HG03439 (cell line): ENCODE measurements at regions not wholly inside any gene's neighbourhood (a gene's known extent, or its start where the extent isn't known, plus 50 kb on each side); places are given as distances from the start of the nearest gene placed in this dataset.
"Not testable (repeated sequence)": the region's sequence is repeated elsewhere in the genome, so short reads cannot be mapped to it uniquely, and the experiment has no call there.

ENCODE experiments used
- ATAC-seq: cut with Tn5 transposase; IDR thresholded peaks from one replicate; pipeline ENCODE4 v1.9.1; 2021; ENCODE audit warnings: mild to moderate bottlenecking, moderate library complexity; ENCODE audit not compliant: unreplicated experiment

DNA sequence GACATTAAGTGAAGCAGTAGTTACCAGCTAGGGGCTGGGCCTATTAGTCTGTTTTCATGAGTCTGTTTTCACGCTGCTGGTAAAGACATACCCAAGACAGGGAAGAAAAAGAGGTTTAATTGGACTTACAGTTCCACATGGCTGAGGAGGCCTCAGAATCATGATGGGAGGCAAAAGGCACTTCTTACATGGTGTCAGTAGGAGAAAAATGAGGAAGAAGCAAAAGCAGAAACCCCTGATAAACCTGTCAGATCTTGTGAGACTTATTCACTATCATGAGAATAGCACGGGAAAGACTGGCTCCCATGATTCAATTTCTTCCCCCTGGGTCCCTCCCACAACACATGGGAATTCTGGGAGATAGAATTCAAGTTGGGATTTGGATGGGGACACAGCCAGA lies 108.0 kb upstream of the LNX1 start:
- ATAC-seq, result not testable (repeated sequence)

DNA sequence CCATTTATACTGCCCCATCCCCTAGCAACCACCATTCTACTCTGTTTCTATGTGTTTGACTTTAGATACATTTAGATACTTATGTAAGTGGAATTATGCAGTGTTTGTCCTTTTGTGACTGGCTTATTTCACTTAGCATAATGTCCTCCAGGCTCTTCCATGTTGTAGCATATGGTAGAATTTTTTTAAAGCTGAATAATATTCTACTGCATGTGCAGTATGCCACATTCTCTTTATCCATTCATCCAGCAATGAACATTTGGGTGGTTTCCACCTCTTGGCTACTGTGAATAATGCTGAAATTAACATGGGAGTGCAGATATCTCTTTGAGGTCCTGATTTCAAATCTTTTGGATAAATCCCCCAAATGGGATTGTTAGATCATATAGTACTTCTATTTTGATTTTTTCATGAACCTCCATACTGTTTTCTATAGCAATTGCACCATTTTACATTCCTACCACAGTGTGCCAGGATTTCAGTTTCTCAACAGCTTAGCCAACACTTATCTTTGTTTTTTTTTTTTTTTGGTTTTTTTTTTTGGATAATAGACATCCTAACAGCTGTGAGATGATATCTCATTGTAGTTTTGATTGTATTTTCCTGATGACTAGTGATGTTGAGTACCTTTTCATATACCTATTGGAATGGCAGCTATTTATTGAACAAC lies 105.9 kb upstream of the LNX1 start:
- ATAC-seq, result no peak

DNA sequence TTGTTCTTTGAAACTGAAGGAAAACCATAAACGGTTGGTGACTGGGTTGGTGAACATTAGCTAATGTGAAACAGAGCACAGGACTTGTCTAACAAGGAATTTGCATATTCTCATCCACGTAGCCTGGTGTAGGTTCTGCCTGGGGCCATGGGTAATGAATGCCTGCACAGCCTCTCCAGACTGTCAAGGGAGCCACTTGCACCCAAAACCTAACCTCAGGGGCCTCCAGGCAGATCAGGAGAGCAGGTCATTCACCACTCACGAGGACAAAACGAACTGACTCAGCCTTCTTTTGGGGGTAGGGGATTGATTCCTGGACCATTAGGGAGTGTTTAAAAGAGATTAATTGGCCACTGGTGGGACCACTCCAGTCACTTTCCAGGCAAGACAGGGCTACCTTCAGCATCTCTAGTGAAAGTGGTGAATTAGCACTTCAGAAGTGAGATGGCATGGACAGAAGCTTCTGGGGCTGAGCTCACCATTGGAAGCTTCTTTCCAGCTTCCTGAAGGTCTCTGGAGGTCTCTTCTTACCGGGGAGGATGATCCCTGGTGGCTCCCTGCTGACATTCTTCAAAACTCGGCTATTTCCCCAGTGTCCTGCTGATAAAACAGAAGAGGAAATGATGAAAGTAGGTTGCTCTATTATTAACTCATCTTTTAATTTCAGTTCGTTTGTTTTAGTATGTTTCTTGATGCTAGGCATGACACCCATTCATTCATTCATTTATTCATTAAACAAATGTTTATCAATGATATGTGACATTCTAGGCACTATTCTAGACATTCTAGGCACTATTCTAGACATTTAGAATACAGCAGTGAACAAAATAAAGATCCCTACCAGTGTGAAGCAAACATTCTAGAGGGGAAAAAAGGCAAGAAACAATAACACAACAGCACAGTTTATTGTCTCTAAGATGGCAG lies 104.5 kb upstream of the LNX1 start:
- no peak for ATAC-seq

DNA sequence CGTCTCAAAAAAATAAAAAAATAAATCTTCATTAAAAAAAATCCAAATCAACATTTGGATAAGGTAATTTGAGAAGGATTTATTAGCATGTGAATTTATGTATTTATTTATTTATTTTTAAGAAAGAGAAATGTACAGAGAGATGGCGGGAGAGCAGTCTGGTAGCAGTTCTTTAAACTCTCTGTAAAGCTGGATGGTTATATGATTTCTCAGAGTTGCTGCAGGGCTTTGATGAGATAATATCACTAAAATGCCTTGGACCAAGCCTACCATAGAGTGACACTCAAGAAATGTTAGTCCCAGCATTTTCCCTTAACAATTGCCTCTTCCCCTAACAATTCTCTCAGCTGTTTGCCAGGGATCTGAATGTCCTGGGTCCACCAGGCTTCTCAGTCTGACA lies 103.4 kb upstream of the LNX1 start:
- no peak for ATAC-seq

DNA sequence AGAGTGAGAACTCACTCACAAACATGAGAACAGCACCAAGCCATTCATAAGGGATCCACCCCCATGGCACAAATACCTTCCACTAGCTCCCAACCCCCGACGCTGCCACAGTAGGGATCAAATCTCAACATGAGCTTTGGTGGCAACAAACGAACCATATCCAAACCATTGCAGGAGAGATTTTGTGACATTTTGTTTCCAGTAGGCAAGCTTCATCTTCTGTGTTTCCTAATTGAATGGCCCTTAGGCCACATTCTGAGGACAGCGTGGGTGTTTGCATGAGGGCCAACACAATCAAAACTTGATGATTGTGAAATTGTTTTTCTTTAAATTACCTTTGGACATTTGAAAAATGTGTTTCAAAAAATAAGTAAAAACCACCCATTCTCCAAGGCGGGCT lies 102.6 kb upstream of the LNX1 start:
- no peak for ATAC-seq

DNA sequence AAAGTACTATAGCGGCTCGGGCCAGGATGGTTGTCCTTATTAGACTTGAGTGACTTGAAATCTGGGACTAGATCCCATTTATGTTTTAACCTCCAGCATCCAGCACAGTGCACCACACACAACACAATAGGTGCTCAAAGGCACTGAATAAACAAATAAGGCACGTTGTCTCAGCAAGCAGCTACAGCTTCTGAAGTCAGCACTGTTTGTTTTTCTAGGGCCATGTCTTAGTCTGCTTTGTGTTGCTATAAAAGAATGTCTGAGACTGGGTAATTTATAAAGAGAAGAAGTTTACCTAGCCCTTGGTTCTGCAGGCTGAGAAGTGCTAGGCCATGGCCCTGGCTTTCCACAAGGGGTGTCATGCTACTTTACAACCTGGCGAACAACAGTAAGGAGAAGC lies 102.1 kb upstream of the LNX1 start:
- ATAC-seq, result no peak

DNA sequence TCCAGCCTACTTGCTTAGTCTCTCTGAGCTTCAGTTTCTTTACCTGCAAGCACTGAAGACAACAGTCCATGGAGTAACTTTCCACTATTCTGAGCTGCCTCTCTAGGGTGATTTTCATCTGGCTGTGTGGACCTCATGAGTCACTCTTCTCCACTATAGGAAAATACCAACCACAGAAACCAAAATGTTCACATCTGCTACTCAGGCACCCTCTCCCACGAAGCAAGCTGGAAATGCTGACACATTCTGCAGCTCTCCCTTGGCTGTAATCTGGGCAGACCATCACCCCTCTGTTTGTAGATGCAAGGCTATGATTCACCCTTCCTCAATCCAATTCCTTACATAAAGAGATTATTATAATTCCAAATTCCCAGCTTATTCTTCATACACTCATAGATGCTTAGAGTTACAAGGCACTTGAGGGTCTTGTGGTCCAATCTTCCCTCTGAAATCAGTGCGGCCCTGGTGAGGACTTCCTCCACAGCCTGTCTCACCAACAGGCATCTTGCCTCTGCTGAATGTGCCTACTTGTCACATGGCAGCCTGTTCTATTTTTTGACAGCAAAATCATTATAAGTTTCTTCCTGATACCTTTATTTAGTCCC lies 97.0 kb upstream of the LNX1 start:
- ATAC-seq, result peak; percentile 73

DNA sequence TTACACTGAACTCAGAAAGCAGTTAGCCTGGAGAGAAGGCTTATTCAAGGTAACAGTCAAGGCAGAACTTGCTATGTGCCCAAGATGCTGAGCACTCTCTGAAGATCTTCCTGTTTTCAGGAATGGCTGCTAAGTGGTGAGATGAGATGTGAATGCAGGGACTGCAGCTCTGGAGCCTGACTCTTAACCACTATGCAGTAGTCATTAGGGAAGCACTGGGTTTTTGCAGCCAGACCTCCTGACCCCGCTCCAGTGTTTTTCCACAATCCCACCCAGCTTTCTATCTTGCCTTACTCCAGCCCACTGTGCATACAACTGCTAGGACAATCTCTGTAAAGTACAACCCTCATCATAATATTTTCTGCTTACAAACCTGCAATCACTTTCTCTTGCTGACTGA lies 95.2 kb upstream of the LNX1 start:
- ATAC-seq, result no peak

DNA sequence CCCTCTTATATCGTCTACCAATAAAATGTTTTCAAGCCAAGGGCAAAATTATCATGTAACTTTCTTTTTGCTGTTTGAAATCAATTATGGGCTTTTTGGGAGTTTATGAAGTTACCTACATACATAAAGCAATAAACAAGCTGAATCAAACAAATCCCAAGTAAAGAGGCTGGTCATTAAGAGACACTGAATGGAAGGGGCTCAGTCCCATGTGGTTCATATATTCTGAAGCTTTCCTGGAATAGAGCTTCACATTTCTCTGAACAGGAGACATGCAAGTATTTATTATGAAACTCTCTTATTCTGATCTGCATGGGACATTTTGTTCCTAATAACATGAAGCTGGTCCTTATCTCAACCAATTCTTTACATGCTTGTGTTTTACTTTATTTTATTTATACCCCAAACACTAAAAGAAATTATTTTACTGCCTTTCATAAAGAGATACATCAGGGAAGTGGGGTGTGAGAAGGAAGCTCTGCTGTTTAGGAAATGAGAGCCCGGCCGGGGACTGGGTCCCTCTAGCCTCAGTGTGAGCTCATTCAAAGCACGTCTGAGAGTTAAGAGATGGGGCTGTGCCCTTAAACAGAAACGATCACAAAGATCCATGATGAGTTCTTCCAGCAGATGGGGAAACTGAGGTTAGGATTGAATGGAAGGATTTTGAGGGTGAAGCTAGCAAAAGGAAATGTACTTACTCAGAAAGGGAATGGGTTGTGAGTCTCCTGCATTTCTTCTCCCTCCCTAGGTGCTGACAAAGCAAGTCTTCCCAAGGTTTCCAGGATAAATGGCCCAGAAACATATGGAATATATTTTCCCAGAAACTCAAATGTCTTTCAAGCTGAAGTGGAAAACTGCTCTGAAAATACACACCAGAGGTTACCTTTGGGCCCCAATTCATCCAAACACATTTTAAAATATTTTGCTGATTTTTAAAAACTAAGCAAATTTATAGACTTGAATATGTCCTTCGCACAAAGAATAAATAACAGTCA lies 93.1 kb upstream of the LNX1 start:
- ATAC-seq, result no peak

DNA sequence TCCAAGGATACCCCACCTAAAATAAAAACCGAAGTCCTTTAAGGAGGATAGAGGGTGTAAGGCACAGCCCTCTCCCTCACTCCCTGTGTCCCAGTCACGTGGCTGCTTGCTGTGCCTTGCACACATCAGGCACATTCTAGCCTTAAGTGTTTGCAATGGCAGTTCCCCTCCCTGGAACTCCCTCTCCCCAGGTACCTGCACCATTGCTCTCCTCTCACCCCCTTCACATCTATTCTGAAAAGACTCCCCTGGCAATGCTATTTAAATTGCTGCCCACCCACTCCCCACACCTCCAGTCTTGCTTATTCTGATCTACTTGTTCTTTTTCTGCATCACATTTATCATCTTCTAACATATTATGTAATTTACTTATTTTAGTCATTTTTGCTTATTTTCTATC lies 91.6 kb upstream of the LNX1 start:
- ATAC-seq, result no peak

DNA sequence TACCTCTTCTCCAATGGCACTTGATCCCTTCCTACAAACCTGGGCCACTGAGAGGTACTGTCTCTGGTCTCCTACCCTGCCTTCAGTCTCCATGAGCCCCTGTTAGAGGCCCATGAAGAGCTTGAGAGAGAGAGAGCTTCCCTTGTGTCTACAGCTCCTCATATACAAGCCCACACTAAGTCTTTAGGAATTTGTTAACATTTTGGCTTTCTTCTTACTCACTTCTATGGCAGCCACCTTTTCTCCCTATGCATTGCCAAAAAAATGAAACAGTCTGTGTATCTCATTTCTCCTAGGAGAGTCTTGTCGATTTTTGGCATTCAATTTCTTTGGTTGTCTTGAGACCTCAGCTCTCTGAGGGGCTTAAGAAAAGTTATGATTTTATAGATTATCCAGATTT lies 90.9 kb upstream of the LNX1 start:
- ATAC-seq, result no peak

DNA sequence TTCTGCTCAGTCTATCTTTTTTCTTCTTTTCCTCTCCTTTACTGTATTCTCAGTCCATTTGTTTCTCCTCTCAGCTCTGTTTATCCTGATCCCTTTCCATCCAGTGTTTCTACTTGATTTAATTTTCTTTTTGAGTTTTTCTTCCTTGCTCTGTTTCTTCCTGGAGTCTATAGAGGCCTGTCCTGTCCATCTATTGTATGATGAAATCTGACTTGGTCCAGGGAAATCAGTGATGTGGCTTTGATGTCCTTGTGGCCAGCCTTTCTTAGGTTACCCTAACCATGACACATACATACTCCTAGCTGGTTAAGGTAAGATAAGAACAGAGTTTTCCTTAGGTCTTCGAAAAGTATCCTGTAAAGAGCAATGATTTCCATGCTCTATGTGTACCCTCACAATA lies 89.3 kb upstream of the LNX1 start:
- ATAC-seq, result no peak

DNA sequence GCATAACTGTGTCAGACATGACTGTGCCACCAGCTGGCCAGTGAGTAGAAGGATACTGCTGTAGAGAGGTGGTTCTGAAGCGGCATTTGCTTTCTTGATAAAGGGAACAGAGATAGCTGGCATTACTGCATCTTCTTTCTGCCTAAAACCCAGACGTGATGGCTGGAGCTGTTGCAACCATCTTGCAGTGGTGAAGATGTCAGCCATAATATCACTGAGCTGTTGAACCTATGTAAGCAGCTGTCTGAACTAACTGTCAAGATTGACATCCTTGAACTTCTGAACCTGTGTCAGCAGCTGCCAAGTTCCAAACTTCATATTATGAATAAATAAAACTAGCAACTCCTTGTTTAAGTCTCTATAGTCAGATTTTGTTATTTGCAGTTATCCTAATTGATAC lies 88.9 kb upstream of the LNX1 start:
- no peak for ATAC-seq

DNA sequence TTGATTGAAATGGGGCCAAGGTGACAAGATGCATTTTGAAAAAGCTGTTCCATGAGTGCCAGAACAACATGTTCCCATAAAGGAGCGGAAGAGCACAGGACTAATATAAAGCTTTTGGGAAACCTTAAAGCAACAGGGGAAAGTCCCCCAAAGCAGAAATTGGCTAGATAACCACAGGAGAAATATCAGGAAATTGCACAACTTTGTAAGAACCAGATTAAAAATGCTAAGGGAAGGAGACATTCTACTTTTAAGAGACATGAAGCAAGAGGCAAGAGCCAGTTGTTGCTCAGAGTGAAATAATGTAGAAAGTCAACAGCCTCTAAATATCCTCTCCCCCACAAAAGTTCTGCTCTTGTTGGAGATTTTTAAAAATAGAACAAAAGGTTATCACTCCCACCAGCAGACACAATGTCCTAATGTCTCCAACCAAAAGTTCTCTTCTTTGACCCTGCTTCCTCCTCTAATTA lies 85.2 kb upstream of the LNX1 start:
- ATAC-seq, result no peak

DNA sequence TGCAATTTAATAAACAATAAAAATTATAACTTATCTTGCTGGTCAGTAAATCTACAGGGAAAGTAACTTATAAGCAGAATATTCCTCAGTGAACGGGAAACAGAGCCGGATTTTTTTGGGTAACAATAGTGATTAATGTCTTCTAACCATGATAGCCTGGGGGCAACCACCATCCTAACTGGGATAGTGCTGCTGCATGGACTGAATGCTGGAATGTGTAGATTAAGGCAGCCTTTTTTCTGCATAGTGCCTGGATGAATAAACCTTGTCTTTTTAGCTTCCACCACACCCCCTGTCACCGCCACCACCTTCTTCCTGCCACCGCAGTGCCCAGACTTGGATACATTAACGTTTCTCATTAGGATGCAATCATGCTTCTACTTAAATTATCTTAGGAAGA lies 83.6 kb upstream of the LNX1 start:
- no peak for ATAC-seq

DNA sequence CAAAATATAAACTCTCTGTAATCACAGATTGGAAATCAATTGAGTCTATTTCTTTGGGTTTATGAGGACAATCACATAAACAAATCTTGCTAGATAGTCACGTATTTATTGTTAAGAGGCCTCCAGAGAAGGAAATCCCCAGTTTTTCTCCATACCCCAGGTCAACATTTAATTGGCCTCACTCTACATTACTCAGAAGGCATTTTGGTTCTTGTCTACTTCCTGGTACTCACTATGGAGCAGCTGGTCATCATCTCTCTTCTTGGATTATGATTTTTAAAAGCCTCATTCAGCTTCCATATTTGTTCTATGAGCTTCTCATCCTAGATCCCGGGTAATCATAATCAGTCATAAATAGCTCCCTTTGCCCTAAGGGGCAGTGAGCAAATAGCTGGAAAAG lies 81.6 kb upstream of the LNX1 start:
- no peak for ATAC-seq

DNA sequence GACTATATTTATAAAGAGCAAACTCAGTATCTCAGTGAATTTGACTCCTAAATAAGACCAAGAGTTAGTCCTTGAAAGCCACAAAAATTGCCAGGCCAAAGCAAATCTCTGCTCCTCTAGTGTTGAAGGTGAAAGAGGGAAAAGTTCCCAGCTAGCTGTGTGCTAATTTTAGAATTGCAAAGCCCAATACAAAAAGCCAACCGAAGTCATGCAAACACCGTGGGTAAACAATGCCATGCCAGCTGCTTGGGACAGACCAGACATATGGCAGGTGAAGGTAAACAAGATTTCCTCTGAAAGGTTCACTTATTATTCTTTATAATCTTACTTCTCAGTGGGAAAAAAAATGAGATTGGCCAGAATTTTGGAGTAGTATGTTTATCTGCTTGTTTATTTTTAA lies 80.5 kb upstream of the LNX1 start:
- no peak for ATAC-seq

DNA sequence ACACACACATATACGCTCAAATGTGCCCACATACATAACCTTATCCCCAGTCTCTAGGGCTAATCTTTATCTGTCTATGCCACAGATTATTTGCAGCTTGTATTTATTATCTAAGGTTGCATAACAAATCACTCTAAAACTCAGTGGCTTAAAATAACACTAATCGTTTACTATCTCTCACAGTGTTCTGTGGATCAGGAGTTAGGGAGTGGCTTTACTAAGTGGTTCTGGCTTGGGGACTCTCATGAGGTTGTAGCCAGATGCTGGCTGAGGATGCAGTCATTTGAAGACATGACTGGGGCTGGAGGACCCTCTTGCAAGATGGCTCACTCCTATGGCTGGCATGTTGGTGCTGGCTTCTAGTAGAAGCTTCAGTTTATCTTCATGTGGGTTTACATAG lies 68.5 kb upstream of the LNX1 start:
- ATAC-seq, result no peak

DNA sequence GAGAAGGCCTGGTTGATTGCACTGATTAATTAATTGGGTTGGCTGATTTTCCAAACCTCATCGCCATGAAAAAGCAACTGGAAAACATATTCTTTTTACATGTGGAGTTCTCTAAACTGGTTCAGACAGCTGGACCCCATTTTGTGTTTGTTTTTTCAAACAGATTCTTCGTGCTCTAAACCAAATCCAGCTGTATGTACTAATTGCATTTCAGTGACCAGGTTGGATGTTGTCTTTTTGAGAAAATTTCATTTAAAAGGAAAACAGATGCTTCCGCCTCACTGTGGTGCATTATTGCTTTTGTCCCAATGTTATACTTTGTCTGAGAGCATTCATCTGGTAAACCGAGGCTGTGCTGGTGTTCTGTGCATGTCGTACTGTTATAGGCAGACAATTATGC lies 67.8 kb upstream of the LNX1 start:
- no peak for ATAC-seq

DNA sequence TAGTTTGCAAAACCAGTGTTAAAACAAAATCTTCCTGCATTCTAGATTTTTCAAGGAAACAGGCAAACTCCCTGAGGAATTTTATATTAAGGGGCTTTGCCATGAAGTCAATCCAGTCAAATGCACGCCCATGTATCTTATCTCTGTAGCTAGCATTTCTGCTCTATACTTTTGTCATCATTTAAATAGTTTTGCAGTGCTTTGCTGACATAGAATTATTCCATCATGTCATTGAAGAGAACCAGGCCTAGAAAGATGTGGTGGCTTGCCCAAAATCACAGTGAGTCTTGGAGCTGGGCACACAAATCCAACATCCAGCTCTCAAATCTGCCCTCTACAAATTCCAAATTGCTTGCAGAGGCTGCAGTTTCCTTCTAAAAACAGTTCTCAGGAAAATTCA lies 66.7 kb upstream of the LNX1 start:
- no peak for ATAC-seq
